ENCODE measurements at regions not wholly inside any gene's neighbourhood (a gene's known extent, or its start where the extent isn't known, plus 50 kb on each side); places are given as distances from the start of the nearest gene placed in this dataset.

GRCh38 chr2:13662055-13662454 is 945.3 kb downstream of the TRIB2 start:
- ChIA-PET CTCF (ENCODE audit: unreplicated experiment) (no interaction called here), POLR2A (no interaction called here)
- no peak overlapping the region for H3K4me3 ChIP-seq (ENCODE audit: low read depth, low read length, poor library complexity, severe bottlenecking)
- no peak overlapping the region for H2AFZ ChIP-seq (ENCODE audit: low read length)
- H3K27ac ChIP-seq (ENCODE audit: low read depth, low read length, poor library complexity, severe bottlenecking) = no peak overlapping the region
- H3K9me2 ChIP-seq (ENCODE audit: insufficient read depth, low read length) = no peaks in the 10 kb centered on the region; the same call in 1 of the 2 replicates
- TF ChIP-seq CTCF (conservative IDR thresholded peaks at IDR 0.05; ENCODE audit: low read length) (no peak), EZH2phosphoT487 (IDR thresholded peaks at IDR 0.05; ENCODE audit: borderline replicate concordance, low read depth, low read length) (no peak)
- intact Hi-C loops (cut with micrococcal nuclease; ENCODE audit: unreplicated experiment) = no loop called here
- H3K79me2 ChIP-seq (ENCODE audit: insufficient read depth, low read depth, low read length) = no peaks in the 10 kb centered on the region
- no peak overlapping the region for H3K4me2 ChIP-seq (ENCODE audit: low read length)
- H3K4me1 ChIP-seq (ENCODE audit: insufficient read depth, low read length, poor library complexity, severe bottlenecking) = no peaks in the 10 kb centered on the region
- no TSS peak for BruUV-seq (replicated peaks)
- H3K36me3 ChIP-seq (ENCODE audit: insufficient read depth, low read length) = no peaks in the 10 kb centered on the region
- H4K20me1 ChIP-seq (ENCODE audit: insufficient read depth, low read length) = no peaks in the 10 kb centered on the region
- DNase-seq (ENCODE audit: low spot score) = no peak
- H3K9me3 ChIP-seq (ENCODE audit: low read length) = no peaks in the 10 kb centered on the region

GRCh38 chr2:13666582-13667414 is 950.1 kb downstream of the TRIB2 start:
- ChIA-PET POLR2A (interaction anchor here (1.1 kb wide), 1 partner anchor 123 kb away, joined by 6 read pairs; no protein-coding TSS in a partner anchor), CTCF (ENCODE audit: unreplicated experiment) (no interaction called here)
- H4K20me1 ChIP-seq (ENCODE audit: insufficient read depth, low read length) = no peaks in the 10 kb centered on the region
- TF ChIP-seq EZH2phosphoT487 (IDR thresholded peaks at IDR 0.05; ENCODE audit: borderline replicate concordance, low read depth, low read length) = no peak
- TF ChIP-seq CTCF (conservative IDR thresholded peaks at IDR 0.05; ENCODE audit: low read length) = no peak
- no peaks in the 10 kb centered on the region for H3K9me2 ChIP-seq (ENCODE audit: insufficient read depth, low read length)
- H3K4me1 ChIP-seq (ENCODE audit: insufficient read depth, low read length, poor library complexity, severe bottlenecking) = no peaks in the 10 kb centered on the region
- H3K79me2 ChIP-seq (ENCODE audit: insufficient read depth, low read depth, low read length) = no peaks in the 10 kb centered on the region
- no peak for DNase-seq (ENCODE audit: low spot score)
- BruUV-seq (replicated peaks) = no TSS peak
- no peak overlapping the region for H3K4me3 ChIP-seq (ENCODE audit: low read depth, low read length, poor library complexity, severe bottlenecking)
- H3K36me3 ChIP-seq (ENCODE audit: insufficient read depth, low read length) = no peaks in the 10 kb centered on the region
- no peak overlapping the region for H2AFZ ChIP-seq (ENCODE audit: low read length)
- no peaks in the 10 kb centered on the region for H3K9me3 ChIP-seq (ENCODE audit: low read length)
- no peak overlapping the region for H3K27ac ChIP-seq (ENCODE audit: low read depth, low read length, poor library complexity, severe bottlenecking)
- intact Hi-C loops (cut with micrococcal nuclease; ENCODE audit: unreplicated experiment) = no loop called here
- no peak overlapping the region for H3K4me2 ChIP-seq (ENCODE audit: low read length)

- CTCF ChIA-PET (ENCODE audit: unreplicated experiment) = no interaction called here
- no peak for TF ChIP-seq EZH2phosphoT487 (IDR thresholded peaks at IDR 0.05; ENCODE audit: borderline replicate concordance, low read depth, low read length)
- TF ChIP-seq CTCF (conservative IDR thresholded peaks at IDR 0.05; ENCODE audit: low read length) = no peak
- no TSS peak for BruUV-seq (replicated peaks)
- Histone ChIP-seq H4K20me1 (ENCODE audit: insufficient read depth, low read length) (no peaks in the 10 kb centered on the region), H3K36me3 (ENCODE audit: insufficient read depth, low read length) (no peaks in the 10 kb centered on the region), H3K4me2 (ENCODE audit: low read length) (no peak overlapping the region), H3K79me2 (ENCODE audit: insufficient read depth, low read depth, low read length) (no peaks in the 10 kb centered on the region), H3K27ac (ENCODE audit: low read depth, low read length, poor library complexity, severe bottlenecking) (no peak overlapping the region), H3K9me2 (ENCODE audit: insufficient read depth, low read length) (no peaks in the 10 kb centered on the region), H2AFZ (ENCODE audit: low read length) (no peak overlapping the region), H3K4me1 (ENCODE audit: insufficient read depth, low read length, poor library complexity, severe bottlenecking) (no peaks in the 10 kb centered on the region), H3K4me3 (ENCODE audit: low read depth, low read length, poor library complexity, severe bottlenecking) (no peak overlapping the region), H3K9me3 (ENCODE audit: low read length) (no peaks in the 10 kb centered on the region)
- no peak for DNase-seq (ENCODE audit: low spot score)
- intact Hi-C loops (cut with micrococcal nuclease; ENCODE audit: unreplicated experiment) = no loop called here
- POLR2A ChIA-PET = no interaction called here
These were observed 950.6 kb downstream of the TRIB2 start for GRCh38 chr2:13667415-13667757.
